Lower leg skin (tissue), 4 donors: ENCODE measurements at regions not wholly inside any gene's neighbourhood (a gene's known extent, or its start where the extent isn't known, plus 50 kb on each side); places are given as distances from the start of the nearest gene placed in this dataset.

Experiments
- DNase-seq, 2 donors: peaks; one replicate each; pipeline ENCODE4 v3.0.0-alpha.2; 2019; ENCODE audit warnings: low spot score in 2 of 2
- H3K4me3 ChIP-seq: fragments of 200-600 bp; sonication (generic); 2 replicates; pipeline ENCODE4 v1.5.1; 2017; ENCODE audit warnings: mild to moderate bottlenecking, low read depth; ENCODE audit not compliant: poor library complexity, severe bottlenecking
- CTCF ChIP-seq, 3 donors: fragments of 450-650 bp; IDR thresholded peaks; one replicate each; pipeline ENCODE4 v1.5.1; 2016; ENCODE audit warnings: antibody characterized with exemption in 3 of 3, mild to moderate bottlenecking in 3 of 3, moderate library complexity in 2 of 3
- POLR2A ChIP-seq, 2 donors: fragments of 450-650 bp; IDR thresholded peaks; one replicate each; pipeline ENCODE4 v1.6.1; 2016 to 2017; ENCODE audit warnings: antibody characterized with exemption in 2 of 2, mild to moderate bottlenecking in 1 of 2, moderate library complexity in 1 of 2
- WGBS, 2 donors: methylation state at CpG; one replicate each; pipeline ENCODE4 v1.1.5; 2018; 5-methylcytosine and 5-hydroxymethylcytosine counted together
- intact Hi-C: fragments of 100-400 bp; cut with DNase I; formaldehyde crosslinking; loops from one replicate; pipeline ENCODE4 v1.15.0; 2023; ENCODE audit warnings: low total_unique reads

GRCh38 chr15:69797051-69797595 lies 300.6 kb downstream of the TLE3 start:
- intact Hi-C loops, result no loop called here

GRCh38 chr15:69797615-69798014 lies 300.1 kb downstream of the TLE3 start:
- no peak overlapping the region for H3K4me3 ChIP-seq
- 94 to 96% methylated on average over 3 of the region's 3 CpGs for WGBS, 2 donors
- intact Hi-C loops, result no loop called here

More at GRCh38 chr15:69797051-69797595, 300.6 kb downstream of the TLE3 start:
- TF ChIP-seq POLR2A (IDR thresholded peaks at IDR 0.05) (no peak), CTCF (IDR thresholded peaks at IDR 0.05) (no peak)
- H3K4me3 ChIP-seq, result no peak overlapping the region
- 75 to 84% methylated on average over 6 of the region's 6 CpGs for WGBS, 2 donors
- peak in 1 of 2 donors; percentile 40 for DNase-seq

DNA sequence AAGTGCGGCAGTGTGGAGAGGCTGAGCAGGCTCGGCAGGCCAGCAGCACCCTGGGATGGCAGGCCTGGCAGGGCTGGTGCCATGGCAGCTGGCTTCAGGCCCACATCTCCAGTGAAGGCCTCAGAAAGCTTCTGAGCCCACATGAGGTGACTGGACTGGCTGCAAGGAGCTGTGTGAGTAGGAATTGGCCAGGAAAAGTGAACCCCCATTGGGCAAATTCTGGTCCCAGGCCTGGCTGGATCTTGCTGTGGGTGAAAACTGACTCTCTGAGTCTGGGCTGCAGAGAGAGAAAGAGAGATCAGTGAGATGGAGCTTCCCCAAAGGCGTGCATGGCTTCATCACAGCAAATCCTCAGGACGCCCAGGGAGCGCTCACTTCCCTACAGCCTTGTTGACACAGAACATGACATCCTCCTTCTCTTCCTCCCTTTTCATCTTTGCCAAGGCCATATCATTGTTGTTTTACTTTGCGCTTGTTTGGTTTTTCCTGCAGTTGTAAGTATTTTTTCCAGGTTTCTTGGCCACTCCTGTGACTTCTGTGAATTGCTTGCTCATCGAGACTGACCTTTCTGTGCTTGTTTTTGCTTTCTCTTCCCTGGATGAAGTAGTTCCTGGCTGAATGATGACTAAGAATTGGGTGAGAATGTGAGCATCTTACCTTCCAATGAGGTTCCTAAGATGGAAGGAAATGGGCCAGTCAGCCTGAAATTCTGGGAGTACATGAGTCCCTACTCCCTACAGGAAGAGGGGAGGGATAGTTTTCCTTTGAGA lies 299.1 kb downstream of the TLE3 start:
- 76 to 80% methylated on average over 7 of the region's 7 CpGs for WGBS, 2 donors
- TF ChIP-seq POLR2A (IDR thresholded peaks at IDR 0.05) (no peak), CTCF (IDR thresholded peaks at IDR 0.05) (no peak)
- intact Hi-C loops, result no loop called here
- peak in 1 of 2 donors; percentile 80 for DNase-seq
- no peak overlapping the region for H3K4me3 ChIP-seq

More at GRCh38 chr15:69797615-69798014, 300.1 kb downstream of the TLE3 start:
- DNase-seq, result peak in 1 of 2 donors; percentile 68
- no peak for TF ChIP-seq CTCF (IDR thresholded peaks at IDR 0.05)
- no peak for TF ChIP-seq POLR2A (IDR thresholded peaks at IDR 0.05)

DNA sequence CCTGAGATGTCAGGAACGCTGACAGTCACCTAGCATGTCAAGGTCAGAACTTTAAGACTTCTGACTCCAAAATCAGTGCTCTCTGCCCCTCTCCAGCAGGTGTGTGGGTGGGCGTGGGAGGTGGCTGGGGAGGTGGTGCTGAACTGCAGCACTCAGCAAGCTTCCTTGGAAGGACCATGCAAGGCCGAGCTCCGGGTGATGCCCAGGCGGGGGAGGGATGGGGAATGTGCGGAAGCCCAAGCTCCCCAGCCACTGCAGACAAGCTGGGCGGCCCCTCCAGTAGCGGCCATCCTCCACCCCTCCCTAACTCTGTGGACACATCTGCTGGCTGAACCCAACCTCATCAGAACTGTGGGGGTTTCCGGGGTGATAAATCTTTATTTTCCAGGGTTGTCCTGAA lies 296.6 kb downstream of the TLE3 start:
- 79 to 80% methylated on average over 9 of the region's 9 CpGs for WGBS, 2 donors
- DNase-seq, result no peak
- intact Hi-C loops, result no loop called here
- no peak overlapping the region for H3K4me3 ChIP-seq
- TF ChIP-seq CTCF (IDR thresholded peaks at IDR 0.05) (no peak), POLR2A (IDR thresholded peaks at IDR 0.05) (no peak)

- H3K4me3 ChIP-seq, result no peak overlapping the region
- TF ChIP-seq CTCF (IDR thresholded peaks at IDR 0.05) (no peak), POLR2A (IDR thresholded peaks at IDR 0.05) (no peak)
- no peak for DNase-seq
- WGBS, 2 donors, result 85 to 87% methylated on average over 4 of the region's 4 CpGs
- intact Hi-C loops, result no loop called here
Measured at GRCh38 chr15:69802432-69802831, 295.3 kb downstream of the TLE3 start.
